KMS-11 (cell line): ENCODE measurements at regions not wholly inside any gene's neighbourhood (a gene's known extent, or its start where the extent isn't known, plus 50 kb on each side); places are given as distances from the start of the nearest gene placed in this dataset.

Experiments
- H2AFZ ChIP-seq: fragments of 200-600 bp; sonication (generic); 2 replicates; pipeline ENCODE4 v1.6.1; 2016; ENCODE audit warnings: antibody characterized with exemption, mixed run types, low read depth
- H3K27ac ChIP-seq: fragments of 200-600 bp; sonication (generic); 2 replicates; pipeline ENCODE4 v1.6.1; 2016; ENCODE audit warnings: mild to moderate bottlenecking, mixed run types
- H3K27me3 ChIP-seq: fragments of 200-600 bp; sonication (generic); 2 replicates; pipeline ENCODE4 v1.6.1; 2017; ENCODE audit warnings: mild to moderate bottlenecking, low read depth, mixed run types, moderate library complexity; ENCODE audit not compliant: insufficient read depth
- H3K36me3 ChIP-seq: fragments of 200-600 bp; sonication (generic); 2 replicates; pipeline ENCODE4 v1.6.1; 2017; ENCODE audit warnings: mild to moderate bottlenecking, mixed run types; ENCODE audit not compliant: insufficient read depth
- H3K4me1 ChIP-seq: fragments of 200-600 bp; sonication (generic); 2 replicates; pipeline ENCODE4 v1.6.1; 2016; ENCODE audit warnings: mild to moderate bottlenecking, low read depth, mixed run types; ENCODE audit not compliant: poor library complexity, severe bottlenecking
- H3K4me2 ChIP-seq: fragments of 200-600 bp; sonication (generic); 2 replicates; pipeline ENCODE4 v1.7.0; 2016; ENCODE audit warnings: mild to moderate bottlenecking, mixed run types
- H3K4me3 ChIP-seq: fragments of 200-600 bp; sonication (generic); IDR thresholded peaks from 2 replicates; pipeline ENCODE4 v1.6.1; 2017; ENCODE audit warnings: low read depth, low read length, mixed read lengths; ENCODE audit not compliant: insufficient read depth
- H3K79me2 ChIP-seq: fragments of 200-600 bp; sonication (generic); 2 replicates; pipeline ENCODE4 v1.6.1; 2016; ENCODE audit warnings: low read depth, mixed run types; ENCODE audit not compliant: insufficient read depth
- H3K9ac ChIP-seq: fragments of 200-600 bp; sonication (generic); 2 replicates; pipeline ENCODE4 v1.6.1; 2016; ENCODE audit warnings: mild to moderate bottlenecking, mixed run types
- H4K20me1 ChIP-seq: fragments of 200-600 bp; sonication (generic); 2 replicates; pipeline ENCODE4 v1.6.1; 2016; ENCODE audit warnings: mild to moderate bottlenecking, mixed run types; ENCODE audit not compliant: insufficient read depth
- CTCF ChIP-seq: fragments of 200-600 bp; sonication (generic); conservative IDR thresholded peaks from 2 replicates; pipeline ENCODE4 v1.6.1; 2017; ENCODE audit warnings: low read depth, mild to moderate bottlenecking, antibody characterized with exemption, low read length, moderate library complexity, mixed read lengths

- H3K27ac ChIP-seq: no peak overlapping the region
- H3K9ac ChIP-seq: no peak overlapping the region
- no peaks in the 10 kb centered on the region for H4K20me1 ChIP-seq
- H3K4me3 ChIP-seq: no peak overlapping the region
- no peaks in the 10 kb centered on the region for H3K79me2 ChIP-seq
- TF ChIP-seq CTCF: no peak
- H3K27me3 ChIP-seq: no peaks in the 10 kb centered on the region
- no peak overlapping the region for H3K4me2 ChIP-seq
- H3K4me1 ChIP-seq: no peaks in the 10 kb centered on the region
- no peaks in the 10 kb centered on the region for H3K36me3 ChIP-seq
- H2AFZ ChIP-seq: no peak overlapping the region
These were observed 188.2 kb downstream of the DMRT2 start for GRCh38 chr9:1238407-1238806.

GRCh38 chr9:1248743-1249142 lies 198.6 kb downstream of the DMRT2 start:
- no peaks in the 10 kb centered on the region for H4K20me1 ChIP-seq
- no peaks in the 10 kb centered on the region for H3K36me3 ChIP-seq
- no peaks in the 10 kb centered on the region for H3K27me3 ChIP-seq
- no peak overlapping the region for H3K9ac ChIP-seq
- H3K27ac ChIP-seq: no peak overlapping the region
- no peak overlapping the region for H2AFZ ChIP-seq
- TF ChIP-seq CTCF: no peak
- no peaks in the 10 kb centered on the region for H3K79me2 ChIP-seq
- H3K4me1 ChIP-seq: no peaks in the 10 kb centered on the region
- H3K4me3 ChIP-seq: no peak overlapping the region
- H3K4me2 ChIP-seq: no peak overlapping the region

GRCh38 chr9:1253064-1253979 lies 203.2 kb downstream of the DMRT2 start:
- Histone ChIP-seq H3K36me3 (no peaks in the 10 kb centered on the region), H2AFZ (no peak overlapping the region), H3K79me2 (no peaks in the 10 kb centered on the region), H3K4me3 (no peak overlapping the region), H3K27me3 (no peaks in the 10 kb centered on the region), H4K20me1 (no peaks in the 10 kb centered on the region), H3K9ac (no peak overlapping the region), H3K4me2 (no peak overlapping the region), H3K4me1 (no peaks in the 10 kb centered on the region), H3K27ac (no peak overlapping the region)
- no peak for TF ChIP-seq CTCF

GRCh38 chr9:1254071-1254470 lies 203.9 kb downstream of the DMRT2 start:
- Histone ChIP-seq H4K20me1 (no peaks in the 10 kb centered on the region), H3K4me2 (no peak overlapping the region), H3K4me1 (no peaks in the 10 kb centered on the region), H3K79me2 (no peaks in the 10 kb centered on the region), H2AFZ (no peak overlapping the region), H3K27ac (no peak overlapping the region), H3K4me3 (no peak overlapping the region), H3K9ac (no peak overlapping the region), H3K36me3 (no peaks in the 10 kb centered on the region), H3K27me3 (no peaks in the 10 kb centered on the region)
- TF ChIP-seq CTCF: no peak
